Lower leg skin (tissue), 3 donors: ENCODE measurements at regions not wholly inside any gene's neighbourhood (a gene's known extent, or its start where the extent isn't known, plus 50 kb on each side); places are given as distances from the start of the nearest gene placed in this dataset.

Experiments
- POLR2A ChIP-seq, 2 donors: fragments of 450-650 bp; IDR thresholded peaks; one replicate each; pipeline ENCODE4 v1.6.1; 2016 to 2017; ENCODE audit warnings: antibody characterized with exemption in 2 of 2, mild to moderate bottlenecking in 1 of 2, moderate library complexity in 1 of 2
- TF ChIP-seq, protein P1 (sequence below), 3 donors: fragments of 450-650 bp; IDR thresholded peaks; one replicate each; pipeline ENCODE4 v1.5.1; 2016; ENCODE audit warnings: antibody characterized with exemption in 3 of 3, mild to moderate bottlenecking in 3 of 3, moderate library complexity in 2 of 3

DNA sequence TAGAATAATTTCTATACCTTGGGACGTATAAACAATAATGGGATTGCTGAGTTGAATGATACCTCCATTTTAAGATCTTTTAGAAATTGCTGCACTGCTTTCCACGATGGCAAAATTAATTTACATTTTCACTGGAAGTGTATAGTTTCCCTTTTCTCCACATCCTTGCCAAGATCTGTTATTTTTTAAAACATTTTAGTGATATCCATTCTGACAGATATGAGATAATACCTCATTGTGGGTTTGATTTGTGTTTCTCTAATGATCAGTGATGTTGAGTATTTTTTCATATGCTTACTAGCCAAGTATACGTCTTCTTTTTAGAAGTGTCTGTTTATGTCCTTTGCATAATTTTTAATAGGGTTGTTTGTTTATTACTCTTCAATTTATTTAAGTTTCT, 908.5 kb upstream of the CNTNAP5 start:
- TF ChIP-seq, protein P1, sequence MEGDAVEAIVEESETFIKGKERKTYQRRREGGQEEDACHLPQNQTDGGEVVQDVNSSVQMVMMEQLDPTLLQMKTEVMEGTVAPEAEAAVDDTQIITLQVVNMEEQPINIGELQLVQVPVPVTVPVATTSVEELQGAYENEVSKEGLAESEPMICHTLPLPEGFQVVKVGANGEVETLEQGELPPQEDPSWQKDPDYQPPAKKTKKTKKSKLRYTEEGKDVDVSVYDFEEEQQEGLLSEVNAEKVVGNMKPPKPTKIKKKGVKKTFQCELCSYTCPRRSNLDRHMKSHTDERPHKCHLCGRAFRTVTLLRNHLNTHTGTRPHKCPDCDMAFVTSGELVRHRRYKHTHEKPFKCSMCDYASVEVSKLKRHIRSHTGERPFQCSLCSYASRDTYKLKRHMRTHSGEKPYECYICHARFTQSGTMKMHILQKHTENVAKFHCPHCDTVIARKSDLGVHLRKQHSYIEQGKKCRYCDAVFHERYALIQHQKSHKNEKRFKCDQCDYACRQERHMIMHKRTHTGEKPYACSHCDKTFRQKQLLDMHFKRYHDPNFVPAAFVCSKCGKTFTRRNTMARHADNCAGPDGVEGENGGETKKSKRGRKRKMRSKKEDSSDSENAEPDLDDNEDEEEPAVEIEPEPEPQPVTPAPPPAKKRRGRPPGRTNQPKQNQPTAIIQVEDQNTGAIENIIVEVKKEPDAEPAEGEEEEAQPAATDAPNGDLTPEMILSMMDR (IDR thresholded peaks at IDR 0.05) = no peak
- no peak for TF ChIP-seq POLR2A (IDR thresholded peaks at IDR 0.05)
